HEK293T (cell line): ENCODE measurements at regions not wholly inside any gene's neighbourhood (a gene's known extent, or its start where the extent isn't known, plus 50 kb on each side); places are given as distances from the start of the nearest gene placed in this dataset.
"Not testable (repeated sequence)": the region's sequence is repeated elsewhere in the genome, so short reads cannot be mapped to it uniquely, and the experiment has no call there.

Experiments
- CTCF ChIA-PET: fragments of 350-600 bp; formaldehyde crosslinking; extraction: SDS; loops from one replicate; lab custom pipeline; 2021; ENCODE audit warnings: antibody characterized with exemption, inconsistent platforms; lab: Yijun Ruan, JAX
- POLR2A ChIA-PET: fragments of 350-600 bp; formaldehyde crosslinking; extraction: SDS; loops from one replicate; lab custom pipeline; 2020; ENCODE audit warnings: antibody characterized with exemption, inconsistent platforms; lab: Yijun Ruan, JAX
- DNase-seq: peaks from one replicate; pipeline ENCODE4 v3.0.0; 2012; ENCODE audit warnings: mixed read lengths; ENCODE audit errors: extremely low spot score
- ARNT ChIP-seq: fragments of 450-650 bp; IDR thresholded peaks from 2 replicates; pipeline ENCODE4 v1.6.1; 2017; ENCODE audit warnings: mild to moderate bottlenecking
- BHLHE40 ChIP-seq: fragments of 450-650 bp; IDR thresholded peaks from 2 replicates; pipeline ENCODE4 v1.6.1; 2016; ENCODE audit warnings: mild to moderate bottlenecking, moderate library complexity, borderline replicate concordance
- CTBP1 ChIP-seq: fragments of 450-650 bp; IDR thresholded peaks from 2 replicates; pipeline ENCODE4 v1.6.1; 2016; ENCODE audit warnings: borderline replicate concordance
- ELF4 ChIP-seq: fragments of 450-650 bp; IDR thresholded peaks from 2 replicates; pipeline ENCODE4 v1.6.1; 2017; ENCODE audit warnings: antibody characterized with exemption
- FOXA1 ChIP-seq: fragments of 450-650 bp; IDR thresholded peaks from 2 replicates; pipeline ENCODE4 v1.6.1; 2016; ENCODE audit warnings: mild to moderate bottlenecking
- FOXK2 ChIP-seq: fragments of 450-650 bp; IDR thresholded peaks from 2 replicates; pipeline ENCODE4 v1.6.1; 2016; ENCODE audit warnings: mild to moderate bottlenecking
- FOXM1 ChIP-seq: fragments of 450-650 bp; IDR thresholded peaks from 2 replicates; pipeline ENCODE4 v1.6.1; 2017; ENCODE audit warnings: mild to moderate bottlenecking, borderline replicate concordance
- HDGF ChIP-seq: fragments of 450-650 bp; IDR thresholded peaks from 2 replicates; pipeline ENCODE4 v1.6.1; 2017; ENCODE audit warnings: antibody characterized with exemption, borderline replicate concordance
- L3MBTL2 ChIP-seq: fragments of 450-650 bp; conservative IDR thresholded peaks from 2 replicates; pipeline ENCODE4 v1.6.1; 2016; ENCODE audit warnings: mild to moderate bottlenecking
- LEF1 ChIP-seq: fragments of 450-650 bp; IDR thresholded peaks from 2 replicates; pipeline ENCODE4 v1.6.1; 2017; ENCODE audit warnings: mild to moderate bottlenecking, borderline replicate concordance
- NFRKB ChIP-seq: fragments of 450-650 bp; IDR thresholded peaks from 2 replicates; pipeline ENCODE4 v1.6.1; 2016; ENCODE audit warnings: mild to moderate bottlenecking, moderate library complexity
- PKNOX1 ChIP-seq: fragments of 450-650 bp; IDR thresholded peaks from 2 replicates; pipeline ENCODE4 v1.6.1; 2016
- SP1 ChIP-seq: fragments of 450-650 bp; IDR thresholded peaks from 2 replicates; pipeline ENCODE4 v1.6.1; 2017
- SUZ12 ChIP-seq: fragments of 450-650 bp; IDR thresholded peaks from 2 replicates; pipeline ENCODE4 v1.6.1; 2016; ENCODE audit warnings: mild to moderate bottlenecking
- TARDBP ChIP-seq: fragments of 450-650 bp; IDR thresholded peaks from 2 replicates; pipeline ENCODE4 v1.6.1; 2016
- ZNF384 ChIP-seq: fragments of 450-650 bp; IDR thresholded peaks from 2 replicates; pipeline ENCODE4 v1.6.1; 2016

- POLR2A ChIA-PET: no interaction called here
- no peak for DNase-seq
- CTCF ChIA-PET: no interaction called here
- no peak for TF ChIP-seq FOXK2
- TF ChIP-seq FOXA1: no peak
- no peak for TF ChIP-seq PKNOX1
- no peak for TF ChIP-seq FOXM1
- no peak for TF ChIP-seq SP1
- TF ChIP-seq CTBP1: no peak
- no peak for TF ChIP-seq HDGF
- TF ChIP-seq L3MBTL2: no peak
- no peak for TF ChIP-seq SUZ12
- no peak for TF ChIP-seq ZNF384
- TF ChIP-seq ELF4: no peak
- no peak for TF ChIP-seq TARDBP
- no peak for TF ChIP-seq NFRKB
Observed at GRCh38 chr6:140343128-140343527, 968.7 kb upstream of the CITED2 start.

DNA sequence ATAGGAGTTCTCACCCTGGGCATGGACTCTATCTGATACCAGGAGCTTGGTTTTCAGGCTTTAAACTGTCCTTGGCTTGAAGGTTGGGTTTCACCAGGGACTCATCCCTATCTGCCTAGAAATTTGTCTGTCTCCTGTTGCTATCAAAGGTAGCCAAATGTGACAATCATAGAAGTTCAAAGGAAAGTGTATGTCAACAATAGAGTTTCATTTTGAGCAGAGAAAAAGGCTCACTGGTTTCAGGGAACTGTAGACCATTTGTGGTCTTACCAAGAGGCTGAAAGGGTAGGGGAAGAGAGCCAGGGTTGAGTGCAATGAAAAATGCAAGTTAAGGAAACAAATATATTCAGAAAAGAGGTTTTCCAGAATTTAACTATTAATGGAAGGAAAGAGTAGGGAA lies 966.8 kb upstream of the CITED2 start:
- CTCF ChIA-PET: no interaction called here
- TF ChIP-seq SP1 (no peak), HDGF (no peak), CTBP1 (no peak), FOXK2 (no peak), LEF1 (no peak), NFRKB (no peak), FOXM1 (no peak), TARDBP (no peak), BHLHE40 (no peak), L3MBTL2 (no peak), ARNT (no peak)
- no peak for DNase-seq
- POLR2A ChIA-PET: no interaction called here

DNA sequence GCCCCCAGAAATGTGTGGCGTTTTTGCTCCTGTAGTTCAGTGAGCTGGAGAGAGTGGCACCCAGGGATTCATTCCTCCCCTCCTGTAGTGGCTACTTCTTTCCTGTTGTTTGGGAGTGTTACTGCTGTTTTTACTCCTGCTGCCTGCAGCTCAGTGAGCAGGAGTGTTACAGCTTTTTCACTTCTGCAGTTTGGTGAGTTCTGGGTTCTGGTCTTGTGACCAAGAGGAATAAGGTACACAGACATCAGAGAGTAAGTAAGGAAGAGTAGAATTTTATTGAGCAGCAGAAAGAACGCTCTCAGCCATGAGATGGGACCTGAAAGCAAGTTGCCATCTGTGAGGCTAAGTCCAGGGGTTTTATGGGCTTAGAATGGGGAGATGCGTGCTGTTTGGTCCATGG lies 966.3 kb upstream of the CITED2 start:
- TF ChIP-seq FOXA1: no peak
- no peak for TF ChIP-seq ARNT
- TF ChIP-seq HDGF: no peak
- no peak for TF ChIP-seq FOXK2
- TF ChIP-seq LEF1: no peak
- no peak for TF ChIP-seq NFRKB
- no peak for TF ChIP-seq CTBP1
- TF ChIP-seq BHLHE40: no peak
- no peak for TF ChIP-seq SP1
- no peak for TF ChIP-seq ZNF384
- POLR2A ChIA-PET: no interaction called here
- DNase-seq: no peak
- CTCF ChIA-PET: no interaction called here

- POLR2A ChIA-PET, CTCF ChIA-PET, DNase-seq: not testable (repeated sequence)
Observed at GRCh38 chr6:140339084-140339483, 964.6 kb upstream of the CITED2 start.

GRCh38 chr6:140321891-140322290 lies 947.4 kb upstream of the CITED2 start:
- no peak for TF ChIP-seq CTBP1
- TF ChIP-seq BHLHE40: no peak
- no peak for TF ChIP-seq TARDBP
- TF ChIP-seq FOXK2: no peak
- TF ChIP-seq PKNOX1: no peak
- TF ChIP-seq ARNT: no peak
- no peak for TF ChIP-seq NFRKB
- no peak for TF ChIP-seq ELF4
- TF ChIP-seq ZNF384: no peak
- no peak for TF ChIP-seq FOXM1
- no peak for TF ChIP-seq SP1
- TF ChIP-seq SUZ12: no peak
- no peak for TF ChIP-seq LEF1
- TF ChIP-seq FOXA1: no peak
- TF ChIP-seq L3MBTL2: no peak
- ChIA-PET POLR2A (no interaction called here), CTCF (no interaction called here)
- DNase-seq: no peak

- ChIA-PET POLR2A (no interaction called here), CTCF (no interaction called here)
- TF ChIP-seq NFRKB (no peak), FOXK2 (no peak), PKNOX1 (no peak), ELF4 (no peak), SUZ12 (no peak), ZNF384 (no peak), LEF1 (no peak), HDGF (no peak), SP1 (no peak), TARDBP (no peak), FOXM1 (no peak), FOXA1 (no peak), ARNT (no peak), L3MBTL2 (no peak), CTBP1 (no peak), BHLHE40 (no peak)
- no peak for DNase-seq
Observed at GRCh38 chr6:140320081-140321080, 945.9 kb upstream of the CITED2 start.
